SK-N-SH (cell line): ENCODE measurements at regions not wholly inside any gene's neighbourhood (a gene's known extent, or its start where the extent isn't known, plus 50 kb on each side); places are given as distances from the start of the nearest gene placed in this dataset.
A peak's percentile ranks its signal among the peaks of the same experiment; 100 is the strongest.

ENCODE experiments used
- CTCF ChIA-PET: fragments of 300-600, 350-600 bp; formaldehyde crosslinking; extraction: SDS; loops from one replicate; lab custom pipeline; 2021; lab: Yijun Ruan, JAX
- POLR2A ChIA-PET: fragments of 350-600 bp; sonication (Branson Sonifier 250); formaldehyde crosslinking; extraction: SDS; loops from one replicate; lab custom pipeline; 2020; ENCODE audit warnings: antibody characterized with exemption, inconsistent platforms; lab: Yijun Ruan, JAX
- DNase-seq: peaks from one replicate; pipeline ENCODE4 v3.0.0; 2012
- H2AFZ ChIP-seq: fragments of 200-600 bp; sonication (generic); 2 replicates; pipeline ENCODE4 v1.8.1; 2016; ENCODE audit warnings: antibody characterized with exemption, mild to moderate bottlenecking, low read depth
- H3F3A ChIP-seq: fragments of 200-600 bp; sonication (generic); replicated peaks from 2 replicates; pipeline ENCODE3; 2016; ENCODE audit warnings: antibody characterized with exemption, mild to moderate bottlenecking; ENCODE audit not compliant: insufficient read depth
- H3K27ac ChIP-seq, 2 experiments: fragments of 200-500 bp in 1 of 2; fragments of 200-600 bp in 1 of 2; sonication (Bioruptor generic) in 1 of 2; sonication (generic), shearing (Covaris generic) in 1 of 2; 2 replicates each; pipeline versions ENCODE4 v1.5.1 to v1.6.1; 2014 to 2016; ENCODE audit warnings: low read depth in 2 of 2, inconsistent platforms in 1 of 2, low read length in 1 of 2, mild to moderate bottlenecking in 1 of 2, mixed read lengths in 1 of 2
- H3K27me3 ChIP-seq: fragments of 200-600 bp; sonication (generic), shearing (Covaris generic); 2 replicates; pipeline ENCODE4 v1.6.1; 2016; ENCODE audit warnings: mixed run types; ENCODE audit not compliant: insufficient read depth
- H3K36me3 ChIP-seq, 2 experiments: fragments of 200-500 bp in 1 of 2; fragments of 200-600 bp in 1 of 2; sonication (Bioruptor generic) in 1 of 2; sonication (generic) in 1 of 2; replicated peaks in 1 of 2; 2 replicates each; pipeline versions ENCODE3 to v1.5.1; 2014 to 2016; ENCODE audit warnings: low read length in 1 of 2, mild to moderate bottlenecking in 1 of 2; ENCODE audit not compliant: insufficient read depth in 2 of 2, control insufficient read depth in 1 of 2
- H3K4me1 ChIP-seq, 2 experiments: fragments of 200-500 bp in 1 of 2; fragments of 200-600 bp in 1 of 2; sonication (Bioruptor generic) in 1 of 2; sonication (generic), shearing (Covaris generic) in 1 of 2; 2 replicates each; pipeline versions ENCODE4 v1.5.1 to v1.6.1; 2014 to 2016; ENCODE audit warnings: low read depth in 1 of 2, low read length in 1 of 2, mixed run types in 1 of 2; ENCODE audit not compliant: insufficient read depth in 2 of 2, control insufficient read depth in 1 of 2
- H3K4me2 ChIP-seq: fragments of 200-600 bp; sonication (generic), shearing (Covaris generic); 2 replicates; pipeline ENCODE4 v1.6.1; 2017; ENCODE audit warnings: mixed run types
- H3K4me3 ChIP-seq, 2 experiments: fragments of 200-500 bp in 1 of 2; fragments of 200-600 bp in 1 of 2; sonication (Bioruptor generic) in 1 of 2; sonication (generic), shearing (Covaris generic) in 1 of 2; 2 replicates each; pipeline versions ENCODE4 v1.5.1 to v1.8.1; 2014 to 2016; ENCODE audit warnings: low read depth in 2 of 2, inconsistent platforms in 1 of 2, low read length in 1 of 2, mild to moderate bottlenecking in 1 of 2, mixed read lengths in 1 of 2, moderate library complexity in 1 of 2
- H3K79me2 ChIP-seq: fragments of 200-600 bp; sonication (generic); 2 replicates; pipeline ENCODE4 v1.8.1; 2017; ENCODE audit warnings: mild to moderate bottlenecking; ENCODE audit not compliant: insufficient read depth
- H3K9ac ChIP-seq: fragments of 200-600 bp; sonication (generic); 2 replicates; pipeline ENCODE4 v1.6.1; 2017; ENCODE audit warnings: mixed run types
- H3K9me2 ChIP-seq: fragments of 200-600 bp; sonication (generic); 2 replicates; pipeline ENCODE4 v1.6.1; 2017; ENCODE audit warnings: mixed run types
- H3K9me3 ChIP-seq: fragments of 200-600 bp; sonication (generic); 2 replicates; pipeline ENCODE4 v1.6.1; 2017; ENCODE audit warnings: mixed run types, mild to moderate bottlenecking, moderate library complexity
- H4K20me1 ChIP-seq: fragments of 200-600 bp; sonication (generic); 2 replicates; pipeline ENCODE4 v1.6.1; 2017; ENCODE audit warnings: mild to moderate bottlenecking, mixed run types; ENCODE audit not compliant: insufficient read depth
- CHD2 ChIP-seq: fragments of 150-350 bp; IDR thresholded peaks from 2 replicates; pipeline ENCODE4 v1.6.1; 2018; ENCODE audit warnings: low read length; ENCODE audit not compliant: partially characterized antibody
- CTCF ChIP-seq: fragments of 200-600 bp; sonication (generic); IDR thresholded peaks from 2 replicates; pipeline ENCODE4 v1.6.1; 2017; ENCODE audit warnings: antibody characterized with exemption, mild to moderate bottlenecking, moderate library complexity
- EP300 ChIP-seq, 2 experiments: IDR thresholded peaks; 2 replicates each; pipeline versions ENCODE4 v1.4.0 to v1.6.1; 2012; ENCODE audit warnings: borderline replicate concordance in 1 of 2, low read depth in 1 of 2, low read length in 1 of 2
- EZH2phosphoT487 ChIP-seq: fragments of 200-600 bp; sonication (generic); IDR thresholded peaks from 2 replicates; pipeline ENCODE4 v1.6.1; 2017; ENCODE audit warnings: low read depth, mixed run types, mild to moderate bottlenecking, antibody characterized with exemption, moderate library complexity, borderline replicate concordance
- GABPA ChIP-seq: IDR thresholded peaks from 2 replicates; pipeline ENCODE4 v1.4.0; 2012; ENCODE audit warnings: low read depth, mild to moderate bottlenecking
- GATA2 ChIP-seq: sonication (generic); formaldehyde crosslinking; IDR thresholded peaks from 2 replicates; pipeline ENCODE4 v1.5.0; 2020; ENCODE audit warnings: mild to moderate bottlenecking, missing genetic modification reagents
- JUND ChIP-seq: IDR thresholded peaks from 2 replicates; pipeline ENCODE4 v1.4.0; 2012
- MXI1 ChIP-seq: IDR thresholded peaks from 2 replicates; pipeline ENCODE4 v1.6.1; 2012; ENCODE audit warnings: mild to moderate bottlenecking, low read depth, low read length, improper control_type of control experiment
- NFIC ChIP-seq: IDR thresholded peaks from 2 replicates; pipeline ENCODE4 v1.4.0; 2012; ENCODE audit warnings: borderline replicate concordance
- NRF1 ChIP-seq: IDR thresholded peaks from 2 replicates; pipeline ENCODE4 v1.6.1; 2012; ENCODE audit warnings: low read depth, mild to moderate bottlenecking, low read length
- PBX3 ChIP-seq: IDR thresholded peaks from 2 replicates; pipeline ENCODE4; 2012
- RAD21 ChIP-seq: IDR thresholded peaks from 2 replicates; pipeline ENCODE4 v1.6.1; 2012; ENCODE audit warnings: mild to moderate bottlenecking, low read length
- SIN3A ChIP-seq: IDR thresholded peaks from 2 replicates; pipeline ENCODE4 v1.6.1; 2012; ENCODE audit warnings: low read depth, mild to moderate bottlenecking, low read length, moderate library complexity, borderline replicate concordance
- SMC3 ChIP-seq: IDR thresholded peaks from 2 replicates; pipeline ENCODE4 v1.6.1; 2012; ENCODE audit warnings: low read depth, low read length, improper control_type of control experiment
- TEAD4 ChIP-seq: IDR thresholded peaks from 2 replicates; pipeline ENCODE4 v1.4.0; 2012; ENCODE audit warnings: mild to moderate bottlenecking, borderline replicate concordance; ENCODE audit not compliant: insufficient read depth
- YY1 ChIP-seq: IDR thresholded peaks from 2 replicates; pipeline ENCODE4 v1.4.0; 2012; ENCODE audit warnings: low read depth, mild to moderate bottlenecking
- ZBTB33 ChIP-seq: IDR thresholded peaks from 2 replicates; pipeline ENCODE4 v1.4.0; 2012; ENCODE audit warnings: low read depth, borderline replicate concordance
- WGBS: methylation state at CpG from one replicate; pipeline ENCODE4 v1.1.6; 2017; ENCODE audit warnings: low lambda C conversion rate; 5-methylcytosine and 5-hydroxymethylcytosine counted together

- Histone ChIP-seq H3K4me2 (peak overlapping the region; percentile 84; the same call in 1 of the 2 replicates), H3K4me3 (peak overlapping the region in 1 of 2 experiments; percentile 60; a peak in 2 of 4 replicates), H3K4me1 (peaks cover 11 to 51% of the 10 kb centered on the region in 2 experiments; a peak in 3 of 4 replicates), H4K20me1 (no peaks in the 10 kb centered on the region), H3K79me2 (no peaks in the 10 kb centered on the region), H3K36me3 (no peaks in the 10 kb centered on the region), H3F3A (no peaks in the 10 kb centered on the region), H3K27ac (peak overlapping the region; percentile 18 to 86; a peak in 3 of 4 replicates), H2AFZ (no peak overlapping the region), H3K9me2 (no peaks in the 10 kb centered on the region), H3K9ac (no peak overlapping the region), H3K27me3 (peaks cover 6% of the 10 kb centered on the region; the same call in 1 of the 2 replicates), H3K9me3 (no peaks in the 10 kb centered on the region)
- peak; percentile 38 for DNase-seq
- CTCF ChIA-PET = interaction anchor here (1.1 to 2.5 kb wide), 11 partner anchors 11 to 322 kb away, joined by 3 to 10 read pairs (median 4); no protein-coding TSS in a partner anchor
- WGBS = 33% methylated on average over 8 of the region's 8 CpGs
- POLR2A ChIA-PET = interaction anchor here (0.9 to 1.6 kb wide), 3 partner anchors 14 to 139 kb away, joined by 3 to 5 read pairs (median 3); no protein-coding TSS in a partner anchor
- TF ChIP-seq GABPA (no peak), NRF1 (no peak), SIN3A (no peak), YY1 (no peak), RAD21 (no peak), ZBTB33 (no peak), TEAD4 (no peak), JUND (no peak), EZH2phosphoT487 (no peak), MXI1 (peak; percentile 26; the same call in 1 of the 2 replicates), PBX3 (no peak), SMC3 (no peak), NFIC (no peak), GATA2 (CRISPR knock-in tag) (peak; percentile 54), CHD2 (no peak), CTCF (no peak), EP300 (IDR thresholded peaks at IDR 0.05; ENCODE audit: borderline replicate concordance in 1 of 2, low read depth in 1 of 2, low read length in 1 of 2) (no peak)
These were observed 232.3 kb downstream of the HAUS1 start for GRCh38 chr18:46336278-46337111.
